Adrenal gland (tissue), 5 donors: ENCODE measurements at regions not wholly inside any gene's neighbourhood (a gene's known extent, or its start where the extent isn't known, plus 50 kb on each side); places are given as distances from the start of the nearest gene placed in this dataset.

Source experiments
- POLR2A ChIP-seq, 2 donors: fragments of 450-650 bp; IDR thresholded peaks; one replicate each; pipeline ENCODE4 v1.6.1; 2017; ENCODE audit warnings: antibody characterized with exemption in 2 of 2, mild to moderate bottlenecking in 2 of 2, moderate library complexity in 1 of 2
- TF ChIP-seq, protein P1 (sequence below), 6 experiments: fragments of 450-650 bp in 4 of 6; fragments of 200-600 bp in 2 of 6; sonication (generic) in 1 of 6; IDR thresholded peaks; 1 replicate in 5 of 6; 2 replicates in 1 of 6; pipeline versions ENCODE4 v1.5.1 to v1.8.0; 2016 to 2021; ENCODE audit warnings: antibody characterized with exemption in 6 of 6, mild to moderate bottlenecking in 2 of 6, moderate library complexity in 1 of 6
- donor health status: DM: no; HTN: no; CAD: no.

DNA sequence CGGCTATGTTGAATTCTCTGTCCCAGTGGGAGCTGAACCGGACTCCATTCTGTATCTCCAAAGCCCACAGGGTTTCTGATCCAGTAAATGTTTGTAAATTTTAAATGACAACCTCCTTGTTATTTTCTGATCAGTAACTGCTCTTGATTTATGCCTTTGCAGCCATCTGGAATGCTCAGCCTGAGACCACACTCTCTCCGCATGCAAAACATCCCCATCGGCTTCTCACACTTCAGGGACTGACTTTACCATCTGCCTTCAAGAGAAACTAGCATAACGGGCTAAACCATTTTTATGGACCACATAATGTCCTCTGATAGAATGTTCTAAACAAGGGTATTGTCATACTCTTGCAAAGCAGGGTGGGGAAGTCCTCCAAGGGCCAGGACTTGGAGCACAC, 94.5 kb upstream of the FOXQ1 start:
- TF ChIP-seq, protein P1, sequence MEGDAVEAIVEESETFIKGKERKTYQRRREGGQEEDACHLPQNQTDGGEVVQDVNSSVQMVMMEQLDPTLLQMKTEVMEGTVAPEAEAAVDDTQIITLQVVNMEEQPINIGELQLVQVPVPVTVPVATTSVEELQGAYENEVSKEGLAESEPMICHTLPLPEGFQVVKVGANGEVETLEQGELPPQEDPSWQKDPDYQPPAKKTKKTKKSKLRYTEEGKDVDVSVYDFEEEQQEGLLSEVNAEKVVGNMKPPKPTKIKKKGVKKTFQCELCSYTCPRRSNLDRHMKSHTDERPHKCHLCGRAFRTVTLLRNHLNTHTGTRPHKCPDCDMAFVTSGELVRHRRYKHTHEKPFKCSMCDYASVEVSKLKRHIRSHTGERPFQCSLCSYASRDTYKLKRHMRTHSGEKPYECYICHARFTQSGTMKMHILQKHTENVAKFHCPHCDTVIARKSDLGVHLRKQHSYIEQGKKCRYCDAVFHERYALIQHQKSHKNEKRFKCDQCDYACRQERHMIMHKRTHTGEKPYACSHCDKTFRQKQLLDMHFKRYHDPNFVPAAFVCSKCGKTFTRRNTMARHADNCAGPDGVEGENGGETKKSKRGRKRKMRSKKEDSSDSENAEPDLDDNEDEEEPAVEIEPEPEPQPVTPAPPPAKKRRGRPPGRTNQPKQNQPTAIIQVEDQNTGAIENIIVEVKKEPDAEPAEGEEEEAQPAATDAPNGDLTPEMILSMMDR (IDR thresholded peaks at IDR 0.05) = no peak
- no peak for TF ChIP-seq POLR2A (IDR thresholded peaks at IDR 0.05)
